Right lung (tissue), 2 donors: ENCODE measurements at regions not wholly inside any gene's neighbourhood (a gene's known extent, or its start where the extent isn't known, plus 50 kb on each side); places are given as distances from the start of the nearest gene placed in this dataset.
"Not testable (repeated sequence)": the region's sequence is repeated elsewhere in the genome, so short reads cannot be mapped to it uniquely, and the experiment has no call there.

ENCODE experiments used
- DNase-seq, 2 donors: peaks; one replicate each; pipeline ENCODE4 v3.0.0-alpha.2; 2013

DNA sequence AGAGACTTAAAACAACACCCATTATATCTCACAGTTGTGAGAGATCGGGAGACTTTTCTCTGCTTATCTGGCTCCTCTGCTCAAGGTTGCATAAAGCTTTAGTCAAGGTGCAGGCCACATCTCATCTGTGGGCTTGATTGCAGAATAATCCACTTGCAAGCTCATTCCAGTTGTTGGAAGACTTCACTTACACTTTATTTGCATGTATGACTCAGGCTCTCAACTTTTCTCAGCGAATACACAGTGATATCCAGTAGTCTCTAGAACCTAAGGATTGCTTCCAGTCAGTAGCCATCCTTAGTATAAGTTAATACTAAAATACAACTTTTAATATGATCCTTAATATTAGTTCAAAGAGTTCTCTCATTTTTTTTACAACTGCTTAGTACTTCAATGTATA lies 435.5 kb upstream of the NRG3 start:
- no peak for DNase-seq

DNA sequence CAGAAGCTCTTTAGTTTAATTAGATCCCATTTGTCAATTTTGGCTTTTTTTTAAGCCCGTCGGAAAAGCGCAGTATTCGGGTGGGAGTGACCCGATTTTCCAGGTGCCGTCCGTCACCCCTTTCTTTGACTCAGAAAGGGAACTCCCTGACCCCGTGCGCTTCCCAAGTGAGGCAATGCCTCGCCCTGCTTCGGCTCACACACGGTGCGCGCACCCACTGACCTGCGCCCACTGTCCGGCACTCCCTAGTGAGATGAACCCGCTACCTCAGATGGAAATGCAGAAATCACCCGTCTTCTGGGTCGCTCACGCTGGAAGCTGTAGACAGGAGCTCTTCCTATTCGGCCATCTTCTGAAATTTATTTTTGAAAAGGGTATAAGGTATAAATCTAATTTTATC lies 433.4 kb upstream of the NRG3 start:
- DNase-seq, result not testable (repeated sequence)

GRCh38 chr10:81444242-81444929 lies 430.6 kb upstream of the NRG3 start:
- no peak for DNase-seq

GRCh38 chr10:81450651-81451050 lies 424.3 kb upstream of the NRG3 start:
- no peak for DNase-seq

DNA sequence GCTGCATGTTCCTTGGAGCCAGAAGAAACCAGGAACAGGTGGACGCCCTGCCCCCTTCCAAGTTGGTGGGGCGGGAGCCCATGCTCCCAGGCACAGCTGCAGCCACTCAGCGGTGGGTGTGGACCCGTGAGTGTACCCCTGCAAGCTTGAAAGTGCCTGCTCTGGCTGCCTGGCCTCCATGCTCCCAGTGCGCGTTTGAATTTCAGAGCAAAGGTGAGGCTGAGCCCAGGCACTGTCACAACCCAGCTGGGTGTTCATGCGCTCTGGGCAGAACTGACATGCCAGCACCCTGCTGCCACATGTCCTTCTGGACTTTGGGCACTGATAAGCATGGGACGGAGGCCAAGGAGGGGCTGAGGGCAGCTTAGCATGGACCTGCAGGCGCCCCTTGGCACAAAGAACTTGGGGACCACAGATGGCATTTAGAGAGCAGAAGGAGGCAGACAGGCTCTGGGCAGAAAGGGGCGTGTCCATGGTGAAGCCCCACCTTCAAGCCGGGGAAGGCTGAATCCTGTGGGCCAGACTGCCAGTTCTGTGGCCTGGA lies 402.0 kb upstream of the NRG3 start:
- no peak for DNase-seq

DNA sequence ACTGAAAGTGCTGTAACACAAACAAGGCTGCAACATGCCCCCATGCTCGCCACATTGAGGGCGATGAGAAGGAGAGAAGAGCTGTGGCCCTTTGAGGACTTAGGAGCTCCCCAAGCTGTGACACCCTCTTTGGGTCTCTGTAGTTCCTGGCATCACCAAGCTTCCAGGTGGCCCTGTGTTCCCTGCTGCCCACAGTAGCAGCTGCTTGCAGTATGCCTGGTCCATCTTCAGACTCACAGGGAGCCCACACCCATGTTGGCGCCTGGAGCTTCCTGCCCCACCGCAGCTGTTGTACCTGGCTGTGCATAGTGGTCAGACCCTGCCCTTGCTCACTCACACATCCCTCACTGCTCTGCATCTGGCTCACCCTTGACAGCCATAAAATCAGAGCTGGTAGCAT lies 401.2 kb upstream of the NRG3 start:
- DNase-seq, result no peak

- no peak for DNase-seq
Measured at GRCh38 chr10:81479316-81479715, 395.7 kb upstream of the NRG3 start.

GRCh38 chr10:81496626-81497025 lies 378.4 kb upstream of the NRG3 start:
- DNase-seq, result no peak

GRCh38 chr10:81498011-81498551 lies 376.9 kb upstream of the NRG3 start:
- no peak for DNase-seq

DNA sequence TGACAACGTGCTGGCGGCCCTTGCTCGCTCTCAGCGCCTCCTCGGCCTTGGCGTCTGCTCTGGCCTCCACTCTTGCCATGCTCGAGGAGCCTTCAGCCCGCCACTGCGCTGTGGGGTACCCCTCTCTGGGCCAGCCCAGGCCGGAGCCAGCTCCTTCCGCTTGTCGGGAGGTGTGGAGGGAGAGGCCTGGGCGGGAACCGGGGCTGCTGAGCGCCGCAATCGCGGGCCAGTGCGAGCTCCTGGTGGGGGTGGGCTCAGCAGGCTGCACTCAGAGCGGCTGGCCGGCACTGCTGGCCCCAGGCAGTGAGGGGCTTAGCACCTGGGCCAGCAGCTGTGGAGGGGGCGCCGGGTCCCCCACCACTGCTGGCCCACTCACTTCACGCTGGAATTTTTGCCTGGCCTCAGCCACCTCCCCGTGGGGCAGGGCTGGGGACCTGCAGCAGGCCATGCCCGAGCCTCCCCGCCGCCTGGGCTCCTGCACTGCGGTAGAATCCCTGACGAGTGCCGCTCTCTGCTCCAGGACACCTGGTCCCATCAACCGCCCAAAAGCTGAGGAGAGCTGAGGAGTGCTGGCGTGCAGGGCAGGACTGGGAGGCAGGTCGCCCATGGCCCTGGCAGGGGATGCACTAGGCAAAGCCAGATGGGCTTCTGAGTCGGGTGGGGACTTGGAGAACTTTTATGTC lies 372.2 kb upstream of the NRG3 start:
- no peak for DNase-seq

- not testable (repeated sequence) for DNase-seq
Measured at GRCh38 chr10:81505777-81506176, 369.2 kb upstream of the NRG3 start.

GRCh38 chr10:81514811-81515210 lies 360.2 kb upstream of the NRG3 start:
- DNase-seq, result no peak

DNA sequence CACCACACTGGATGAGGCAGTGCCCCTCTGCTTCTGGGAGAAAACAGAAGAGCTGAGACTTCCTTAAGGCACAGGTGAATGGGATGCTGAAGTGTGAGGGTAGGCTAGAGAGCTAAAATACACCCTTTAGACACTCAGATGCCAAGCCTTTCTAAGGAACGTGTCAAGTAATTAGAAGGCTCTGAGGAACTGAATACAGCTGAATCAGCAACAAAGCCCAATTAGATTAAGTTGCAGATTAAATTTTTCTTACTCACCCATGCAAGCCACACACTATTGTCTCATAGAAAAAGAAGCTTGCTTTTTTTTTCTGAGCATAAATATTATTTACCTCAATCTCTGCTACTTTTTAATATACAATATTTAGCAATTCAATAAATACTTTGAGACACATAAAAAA lies 354.3 kb upstream of the NRG3 start:
- no peak for DNase-seq

DNA sequence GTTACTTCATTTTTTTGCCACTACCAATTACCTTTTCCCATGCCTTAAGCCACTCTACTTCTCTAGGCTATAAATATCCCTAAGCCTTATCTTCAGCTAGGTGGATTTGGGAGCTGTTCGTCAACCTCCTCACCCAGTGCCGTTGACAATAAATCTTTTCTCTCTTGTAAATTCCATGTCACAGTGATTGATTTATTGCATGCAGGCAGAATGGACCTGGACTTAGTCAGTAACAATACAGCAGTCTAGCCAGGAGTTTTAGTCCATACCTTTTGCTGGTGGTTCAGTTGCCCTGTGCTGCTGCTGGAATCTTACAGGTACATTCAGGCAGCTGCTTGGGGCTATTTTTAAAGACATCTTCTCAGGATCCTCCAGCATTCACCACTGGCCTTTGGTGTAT lies 350.5 kb upstream of the NRG3 start:
- DNase-seq, result no peak

DNA sequence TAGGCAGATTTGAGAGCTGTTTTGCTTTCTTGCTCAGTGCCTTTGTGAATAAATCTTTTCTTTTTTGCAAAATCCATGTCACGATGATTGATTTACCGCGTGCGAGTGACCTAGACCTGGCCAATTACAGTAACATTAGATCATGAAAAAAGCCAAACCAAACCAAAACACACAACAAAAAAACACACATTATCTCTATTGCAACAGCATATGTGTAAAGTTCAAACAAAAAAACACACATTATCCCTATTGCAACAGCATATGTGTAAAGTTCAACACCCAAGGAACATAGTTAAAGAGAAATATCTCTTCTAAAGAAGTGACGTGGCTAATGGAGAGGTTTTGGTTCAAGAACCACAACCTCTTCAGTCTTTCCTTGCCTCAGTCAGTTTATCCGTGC lies 342.6 kb upstream of the NRG3 start:
- DNase-seq, result no peak

DNA sequence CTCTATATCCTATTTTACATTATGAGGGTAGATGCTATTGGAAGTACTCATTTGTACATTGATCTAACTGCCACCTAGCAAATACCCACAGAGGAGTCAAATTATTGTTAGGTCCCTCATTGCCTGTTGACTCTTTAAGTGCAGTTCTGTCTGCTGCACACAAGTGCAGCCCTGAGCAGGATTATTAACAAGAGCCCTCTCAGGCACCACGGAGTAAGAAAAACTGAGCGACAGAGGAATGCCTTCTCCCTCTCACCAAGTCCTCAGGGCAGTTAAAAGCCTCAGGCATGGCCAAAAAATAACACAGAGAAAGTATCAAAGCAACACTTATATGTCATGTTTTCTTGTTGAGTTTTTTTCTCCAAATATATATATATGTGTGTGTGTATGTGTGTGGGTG lies 340.0 kb upstream of the NRG3 start:
- no peak for DNase-seq

- no peak for DNase-seq
Measured at GRCh38 chr10:81541517-81541916, 333.5 kb upstream of the NRG3 start.

GRCh38 chr10:81546243-81546642 lies 328.8 kb upstream of the NRG3 start:
- no peak for DNase-seq

GRCh38 chr10:81548160-81548559 lies 326.8 kb upstream of the NRG3 start:
- DNase-seq, result no peak

- DNase-seq, result no peak
Measured at GRCh38 chr10:81564143-81564542, 310.9 kb upstream of the NRG3 start.

- no peak for DNase-seq
Measured at GRCh38 chr10:81569488-81569887, 305.5 kb upstream of the NRG3 start.

- DNase-seq, result no peak
Measured at GRCh38 chr10:81570349-81570748, 304.6 kb upstream of the NRG3 start.
